GM12878 (cell line): ENCODE measurements at regions not wholly inside any gene's neighbourhood (a gene's known extent, or its start where the extent isn't known, plus 50 kb on each side); places are given as distances from the start of the nearest gene placed in this dataset.
"Not testable (repeated sequence)": the region's sequence is repeated elsewhere in the genome, so short reads cannot be mapped to it uniquely, and the experiment has no call there.

Experiments
- ATAC-seq: fragments of 200-7000 bp; cut with Tn5 transposase; 3 replicates; pipeline ENCODE4 v1.9.1; 2020; ENCODE audit warnings: mild to moderate bottlenecking, moderate library complexity
- BruUV-seq: library from RNA; stranded (reverse); fragments of 400-500 nt; replicated peaks from 2 replicates; lab custom pipeline; 2021; lab: Mats Ljungman, UMichigan
- CTCF ChIA-PET: fragments of 300-600 bp; sonication (Branson Sonifier 250); formaldehyde crosslinking; extraction: SDS; loops from one replicate; lab custom pipeline; 2021; ENCODE audit warnings: inconsistent platforms; lab: Yijun Ruan, JAX
- POLR2A ChIA-PET: fragments of 350-600 bp; formaldehyde crosslinking; extraction: SDS; loops from one replicate; lab custom pipeline; 2021; ENCODE audit warnings: inconsistent platforms; lab: Charles Lee
- RAD21 ChIA-PET: fragments of 300-600 bp; sonication (Branson Sonifier 250); formaldehyde crosslinking; loops from one replicate; lab custom pipeline; 2023; ENCODE audit warnings: antibody characterized with exemption; ENCODE audit not compliant: unreplicated experiment; lab: Charles Lee
- SMC1A ChIA-PET: fragments of 300-600 bp; sonication (Branson Sonifier 250); formaldehyde crosslinking; loops from one replicate; lab custom pipeline; 2023; ENCODE audit not compliant: unreplicated experiment, uncharacterized antibody; lab: Charles Lee
- DNase-seq: peaks from one replicate; pipeline ENCODE4 v3.0.0-alpha.2; 2011; ENCODE audit warnings: low read depth, low spot score
- FAIRE-seq: peaks from 3 replicates; lab custom pipeline; 2011; peaks lifted over from hg19 to GRCh38; lab: Jason Lieb, UNC
- H2AFZ ChIP-seq: 2 replicates; pipeline ENCODE4 v1.6.0; 2011; ENCODE audit warnings: low read depth, low read length, control low read depth; ENCODE audit not compliant: control insufficient read depth
- H3K27ac ChIP-seq: 2 replicates; pipeline ENCODE4 v1.5.1; 2011; ENCODE audit warnings: control low read depth; ENCODE audit not compliant: control insufficient read depth, insufficient read depth
- H3K27me3 ChIP-seq, 2 experiments: replicated peaks in 1 of 2; 2 replicates each; pipeline versions ENCODE4 v1.6.0 to v1.6.1; 2011; ENCODE audit warnings: low read length in 1 of 2; ENCODE audit not compliant: control insufficient read depth in 2 of 2, insufficient read depth in 2 of 2
- H3K36me3 ChIP-seq, 2 experiments: 2 replicates each; pipeline ENCODE4 v1.5.1; 2011; ENCODE audit warnings: low read length in 1 of 2; ENCODE audit not compliant: control insufficient read depth in 2 of 2, insufficient read depth in 2 of 2
- H3K4me1 ChIP-seq: 2 replicates; pipeline ENCODE4 v1.6.1; 2011; ENCODE audit warnings: mild to moderate bottlenecking, low read length, moderate library complexity, mixed read lengths; ENCODE audit not compliant: control insufficient read depth, insufficient read depth
- H3K4me2 ChIP-seq: 2 replicates; pipeline ENCODE4 v1.6.0; 2011; ENCODE audit warnings: control low read depth; ENCODE audit not compliant: control insufficient read depth, insufficient read depth
- H3K4me3 ChIP-seq: fragments of 200-600 bp; sonication (generic); 2 replicates; pipeline ENCODE4 v1.5.1; 2016
- H3K79me2 ChIP-seq: 2 replicates; pipeline ENCODE4 v1.6.0; 2011; ENCODE audit warnings: low read length; ENCODE audit not compliant: control insufficient read depth, insufficient read depth
- H3K9ac ChIP-seq: 2 replicates; pipeline ENCODE4 v1.8.0; 2011; ENCODE audit warnings: low read length, control low read depth, mixed read lengths; ENCODE audit not compliant: control insufficient read depth, insufficient read depth
- H3K9me3 ChIP-seq: replicated peaks from 3 replicates; pipeline ENCODE4 v1.5.1; 2011; ENCODE audit warnings: mild to moderate bottlenecking, low read length; ENCODE audit not compliant: control insufficient read depth, insufficient read depth
- H4K20me1 ChIP-seq: 2 replicates; pipeline ENCODE4 v1.6.0; 2011; ENCODE audit not compliant: control insufficient read depth, insufficient read depth
- BMI1 ChIP-seq: fragments of 450-650 bp; IDR thresholded peaks from 2 replicates; pipeline ENCODE4 v1.6.1; 2016; ENCODE audit warnings: mild to moderate bottlenecking, moderate library complexity, borderline replicate concordance
- CBX5 ChIP-seq: sonication (generic); IDR thresholded peaks from 2 replicates; pipeline ENCODE4 v1.6.1; 2016; ENCODE audit warnings: low read depth, moderate library complexity, mild to moderate bottlenecking, inconsistent platforms
- ESRRA ChIP-seq: IDR thresholded peaks from 2 replicates; pipeline ENCODE4 v1.6.1; 2012; ENCODE audit warnings: mild to moderate bottlenecking, low read length, improper control_type of control experiment
- NR2C2 ChIP-seq: IDR thresholded peaks from 2 replicates; pipeline ENCODE4 v1.6.1; 2011; ENCODE audit warnings: borderline replicate concordance, low read depth; ENCODE audit not compliant: control insufficient read depth, insufficient read length
- PAX8 ChIP-seq: fragments of 450-650 bp; IDR thresholded peaks from 2 replicates; pipeline ENCODE4 v1.6.1; 2017; ENCODE audit warnings: mild to moderate bottlenecking, moderate library complexity
- RAD51 ChIP-seq: fragments of 450-650 bp; IDR thresholded peaks from 2 replicates; pipeline ENCODE4 v1.6.1; 2016; ENCODE audit warnings: moderate library complexity, mild to moderate bottlenecking, inconsistent platforms
- RFX5 ChIP-seq: IDR thresholded peaks from 2 replicates; pipeline ENCODE4 v1.6.1; 2011; ENCODE audit warnings: low read depth, low read length, improper control_type of control experiment
- SIX5 ChIP-seq: IDR thresholded peaks from 2 replicates; pipeline ENCODE4 v1.6.1; 2011; ENCODE audit warnings: mild to moderate bottlenecking, low read depth, low read length, moderate library complexity; ENCODE audit not compliant: severe bottlenecking
- TBL1XR1 ChIP-seq: IDR thresholded peaks from 2 replicates; pipeline ENCODE4 v1.6.1; 2012; ENCODE audit warnings: low read depth, low read length, improper control_type of control experiment
- WGBS: methylation state at CpG from one replicate; pipeline ENCODE4 v1.1.6; 2016; ENCODE audit warnings: low lambda C conversion rate; ENCODE audit not compliant: insufficient replicate concordance, insufficient coverage; ENCODE audit errors: missing lambda C conversion rate; 5-methylcytosine and 5-hydroxymethylcytosine counted together
- in situ Hi-C: fragments of 300-500 bp; cut with MboI; formaldehyde crosslinking; loops from 9 replicates; pipeline ENCODE4 v1.14.3; 2018; ENCODE audit warnings: mixed read lengths
- intact Hi-C: fragments of 100-400 bp; cut with micrococcal nuclease; formaldehyde crosslinking; loops from one replicate; pipeline ENCODE4 v1.14.2; 2022; ENCODE audit not compliant: unreplicated experiment

DNA sequence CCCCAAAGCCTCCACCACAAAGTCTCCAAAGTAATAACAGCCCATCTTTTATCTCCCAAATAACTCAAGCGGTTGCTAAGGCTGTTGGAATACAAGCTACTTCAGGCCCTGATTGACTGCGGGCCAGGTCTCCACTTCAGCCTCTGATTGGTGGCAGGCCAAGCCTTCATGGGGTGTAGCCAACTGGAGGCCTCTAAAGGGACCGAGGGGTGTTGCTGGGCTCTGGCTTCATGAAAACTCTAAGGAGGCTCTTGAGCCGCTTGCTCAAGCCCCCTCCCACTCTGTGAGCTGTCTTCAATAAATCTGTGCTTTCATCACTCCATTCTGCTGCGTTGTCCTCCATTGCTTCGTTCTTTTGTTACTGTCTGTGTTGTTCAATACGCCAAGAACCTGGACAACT is 487.2 kb downstream of the XYLT1 start:
- POLR2A ChIA-PET = no interaction called here
- WGBS = 62% methylated on average over 7 of the region's 7 CpGs
- H3K4me2 ChIP-seq = no peak overlapping the region
- no peaks in the 10 kb centered on the region for H4K20me1 ChIP-seq
- SMC1A ChIA-PET = interaction anchor here (1.1 kb wide), 1 partner anchor 34 kb away, joined by 3 read pairs; no protein-coding TSS in a partner anchor
- CTCF ChIA-PET = no interaction called here
- TF ChIP-seq BMI1 (no peak), TBL1XR1 (no peak), PAX8 (no peak), NR2C2 (no peak), RFX5 (no peak), SIX5 (no peak), RAD51 (no peak), ESRRA (no peak), CBX5 (no peak)
- H3K79me2 ChIP-seq = no peaks in the 10 kb centered on the region
- intact Hi-C loops = no loop called here
- no peak overlapping the region for H2AFZ ChIP-seq
- BruUV-seq = no TSS peak
- H3K27me3 ChIP-seq = no peaks in the 10 kb centered on the region
- FAIRE-seq (no peak), DNase-seq (no peak), ATAC-seq (no peak)
- no peaks in the 10 kb centered on the region for H3K36me3 ChIP-seq
- H3K27ac ChIP-seq = no peak overlapping the region
- no peaks in the 10 kb centered on the region for H3K9me3 ChIP-seq
- no peaks in the 10 kb centered on the region; the same call in 1 of the 2 replicates for H3K4me1 ChIP-seq
- H3K4me3 ChIP-seq = no peak overlapping the region
- in situ Hi-C loops = no loop called here
- H3K9ac ChIP-seq = no peak overlapping the region
- RAD21 ChIA-PET = no interaction called here

DNA sequence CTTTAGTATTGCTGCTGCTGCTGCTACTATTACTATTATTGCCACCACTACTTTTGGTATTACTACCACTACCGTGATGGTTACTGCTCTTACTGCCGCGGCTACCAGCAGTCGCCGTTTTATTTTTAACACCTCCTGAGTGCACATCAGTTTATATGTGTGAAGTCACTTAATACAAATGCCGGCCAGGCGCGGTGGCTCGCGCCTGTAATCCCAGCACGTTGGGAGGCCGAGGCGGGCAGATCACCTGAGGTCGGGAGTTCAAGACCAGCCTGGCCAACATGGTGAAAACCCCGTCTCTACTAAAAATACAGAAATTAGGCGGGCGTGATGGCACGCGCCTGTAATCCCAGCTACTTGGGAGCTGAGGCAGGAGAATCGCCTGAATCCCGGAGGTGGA is 486.7 kb downstream of the XYLT1 start:
- H3K4me1 ChIP-seq, BruUV-seq, H3K79me2 ChIP-seq, H3K36me3 ChIP-seq, H3K27me3 ChIP-seq, H3K9ac ChIP-seq, H3K4me2 ChIP-seq, H3K9me3 ChIP-seq, FAIRE-seq, RAD21 ChIA-PET, intact Hi-C loops, H3K27ac ChIP-seq, ATAC-seq, H3K4me3 ChIP-seq, POLR2A ChIA-PET, DNase-seq, in situ Hi-C loops, H4K20me1 ChIP-seq, H2AFZ ChIP-seq: not testable (repeated sequence)
- ChIA-PET SMC1A (interaction anchor here (1.1 kb wide), 1 partner anchor 33 kb away, joined by 3 read pairs; no protein-coding TSS in a partner anchor), CTCF (interaction anchor here (0.6 to 1.0 kb wide), 2 partner anchors 26 to 206 kb away, joined by 3 to 4 read pairs; no protein-coding TSS in a partner anchor)
- WGBS = 76% methylated on average over 17 of the region's 21 CpGs
